Breast epithelium (tissue), 3 donors: ENCODE measurements at regions not wholly inside any gene's neighbourhood (a gene's known extent, or its start where the extent isn't known, plus 50 kb on each side); places are given as distances from the start of the nearest gene placed in this dataset.

Experiments used
- POLR2A ChIP-seq: fragments of 450-650 bp; IDR thresholded peaks from one replicate; pipeline ENCODE4 v1.6.1; 2016; ENCODE audit warnings: antibody characterized with exemption, mild to moderate bottlenecking, moderate library complexity
- TF ChIP-seq, protein P1 (sequence below), 3 donors: fragments of 450-650 bp; IDR thresholded peaks; one replicate each; pipeline ENCODE4 v1.5.1; 2016 to 2017; ENCODE audit warnings: antibody characterized with exemption in 3 of 3, mild to moderate bottlenecking in 3 of 3, moderate library complexity in 3 of 3

DNA sequence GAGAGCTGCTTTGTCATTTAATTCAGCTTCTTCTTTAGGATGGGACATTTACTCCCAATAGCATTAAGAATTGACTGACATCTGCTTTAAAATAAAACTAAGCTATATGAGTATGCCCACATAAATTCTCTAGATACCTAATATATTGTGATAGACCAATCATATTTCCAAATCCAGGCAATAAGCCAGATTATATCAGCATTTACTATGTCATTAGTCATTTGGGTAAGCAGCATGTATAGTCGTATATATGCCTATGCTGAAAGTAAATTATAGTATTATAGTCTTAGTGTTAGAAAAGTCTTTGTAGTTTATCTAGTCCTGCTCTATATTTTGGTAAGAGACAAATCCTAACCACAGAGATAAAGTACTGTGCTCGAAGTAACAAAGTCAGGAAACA is 958.1 kb downstream of the KCNJ2 start:
- TF ChIP-seq, protein P1, sequence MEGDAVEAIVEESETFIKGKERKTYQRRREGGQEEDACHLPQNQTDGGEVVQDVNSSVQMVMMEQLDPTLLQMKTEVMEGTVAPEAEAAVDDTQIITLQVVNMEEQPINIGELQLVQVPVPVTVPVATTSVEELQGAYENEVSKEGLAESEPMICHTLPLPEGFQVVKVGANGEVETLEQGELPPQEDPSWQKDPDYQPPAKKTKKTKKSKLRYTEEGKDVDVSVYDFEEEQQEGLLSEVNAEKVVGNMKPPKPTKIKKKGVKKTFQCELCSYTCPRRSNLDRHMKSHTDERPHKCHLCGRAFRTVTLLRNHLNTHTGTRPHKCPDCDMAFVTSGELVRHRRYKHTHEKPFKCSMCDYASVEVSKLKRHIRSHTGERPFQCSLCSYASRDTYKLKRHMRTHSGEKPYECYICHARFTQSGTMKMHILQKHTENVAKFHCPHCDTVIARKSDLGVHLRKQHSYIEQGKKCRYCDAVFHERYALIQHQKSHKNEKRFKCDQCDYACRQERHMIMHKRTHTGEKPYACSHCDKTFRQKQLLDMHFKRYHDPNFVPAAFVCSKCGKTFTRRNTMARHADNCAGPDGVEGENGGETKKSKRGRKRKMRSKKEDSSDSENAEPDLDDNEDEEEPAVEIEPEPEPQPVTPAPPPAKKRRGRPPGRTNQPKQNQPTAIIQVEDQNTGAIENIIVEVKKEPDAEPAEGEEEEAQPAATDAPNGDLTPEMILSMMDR (IDR thresholded peaks at IDR 0.05), result no peak
- no peak for TF ChIP-seq POLR2A
